ENCODE measurements at regions not wholly inside any gene's neighbourhood (a gene's known extent, or its start where the extent isn't known, plus 50 kb on each side); places are given as distances from the start of the nearest gene placed in this dataset.

GRCh38 chr4:125013891-125014290, 300.9 kb upstream of the FAT4 start:
- Histone ChIP-seq H3K36me3 (ENCODE audit: control insufficient read depth, insufficient read depth, low read length) (no peaks in the 10 kb centered on the region), H2AFZ (ENCODE audit: low read length) (no peak overlapping the region), H3K27me3 (ENCODE audit: control insufficient read depth, insufficient read depth, low read length) (no peaks in the 10 kb centered on the region), H3K9me3 (ENCODE audit: control insufficient read depth, insufficient read depth, low read depth, low read length) (no peaks in the 10 kb centered on the region), H3K4me2 (ENCODE audit: extremely low read depth, insufficient read depth, low read length) (no peak overlapping the region), H3K4me3 (replicated peaks in 1 of 4; ENCODE audit: control extremely low read depth in 1 of 4, insufficient read depth in 1 of 4, low read depth in 3 of 4, low read length in 4 of 4) (no peak overlapping the region), H3K9ac (ENCODE audit: insufficient read depth, low read length) (no peak overlapping the region), H3K79me2 (ENCODE audit: control insufficient read depth, insufficient read depth, low read length) (no peaks in the 10 kb centered on the region), H3K27ac (ENCODE audit: insufficient read depth, low read length) (no peak overlapping the region), H3K4me1 (ENCODE audit: control insufficient read depth, extremely low read depth, insufficient read depth, low read length) (no peaks in the 10 kb centered on the region), H4K20me1 (ENCODE audit: control insufficient read depth, extremely low read depth, insufficient read depth, low read length) (no peaks in the 10 kb centered on the region)
- DNase-seq (ENCODE audit: low read depth in 2 of 2) = peak in 1 of 2 donors; percentile 59
- TF ChIP-seq EZH2 (IDR thresholded peaks at IDR 0.05; ENCODE audit: low read length, missing control alignments) = no peak
- no peak for TF ChIP-seq CTCF (conservative IDR thresholded peaks at IDR 0.05 in 1 of 2, IDR thresholded peaks at IDR 0.05 in 1 of 2; ENCODE audit: low read depth in 1 of 2, low read length in 2 of 2)

- H3K4me1 ChIP-seq (ENCODE audit: control insufficient read depth, extremely low read depth, insufficient read depth, low read length) = no peaks in the 10 kb centered on the region
- TF ChIP-seq CTCF (conservative IDR thresholded peaks at IDR 0.05 in 1 of 2, IDR thresholded peaks at IDR 0.05 in 1 of 2; ENCODE audit: low read depth in 1 of 2, low read length in 2 of 2) (no peak), EZH2 (IDR thresholded peaks at IDR 0.05; ENCODE audit: low read length, missing control alignments) (no peak)
- no peak overlapping the region for H2AFZ ChIP-seq (ENCODE audit: low read length)
- no peaks in the 10 kb centered on the region for H3K9me3 ChIP-seq (ENCODE audit: control insufficient read depth, insufficient read depth, low read depth, low read length)
- H3K4me3 ChIP-seq (replicated peaks in 1 of 4; ENCODE audit: control extremely low read depth in 1 of 4, insufficient read depth in 1 of 4, low read depth in 3 of 4, low read length in 4 of 4) = no peak overlapping the region
- H3K79me2 ChIP-seq (ENCODE audit: control insufficient read depth, insufficient read depth, low read length) = no peaks in the 10 kb centered on the region
- no peaks in the 10 kb centered on the region for H3K27me3 ChIP-seq (ENCODE audit: control insufficient read depth, insufficient read depth, low read length)
- no peak overlapping the region for H3K4me2 ChIP-seq (ENCODE audit: extremely low read depth, insufficient read depth, low read length)
- H4K20me1 ChIP-seq (ENCODE audit: control insufficient read depth, extremely low read depth, insufficient read depth, low read length) = no peaks in the 10 kb centered on the region
- no peaks in the 10 kb centered on the region for H3K36me3 ChIP-seq (ENCODE audit: control insufficient read depth, insufficient read depth, low read length)
- DNase-seq (ENCODE audit: low read depth in 2 of 2) = peak in 1 of 2 donors; percentile 11
- H3K27ac ChIP-seq (ENCODE audit: insufficient read depth, low read length) = no peak overlapping the region
- no peak overlapping the region for H3K9ac ChIP-seq (ENCODE audit: insufficient read depth, low read length)
Observed at GRCh38 chr4:125011646-125012045, 299.1 kb upstream of the ANKRD50 start.

- Histone ChIP-seq H3K27ac (ENCODE audit: insufficient read depth, low read length) (no peak overlapping the region), H3K36me3 (ENCODE audit: control insufficient read depth, insufficient read depth, low read length) (no peaks in the 10 kb centered on the region), H3K9me3 (ENCODE audit: control insufficient read depth, insufficient read depth, low read depth, low read length) (no peaks in the 10 kb centered on the region), H2AFZ (ENCODE audit: low read length) (no peak overlapping the region), H3K4me1 (ENCODE audit: control insufficient read depth, extremely low read depth, insufficient read depth, low read length) (no peaks in the 10 kb centered on the region), H3K79me2 (ENCODE audit: control insufficient read depth, insufficient read depth, low read length) (no peaks in the 10 kb centered on the region), H4K20me1 (ENCODE audit: control insufficient read depth, extremely low read depth, insufficient read depth, low read length) (no peaks in the 10 kb centered on the region), H3K27me3 (ENCODE audit: control insufficient read depth, insufficient read depth, low read length) (no peaks in the 10 kb centered on the region), H3K9ac (ENCODE audit: insufficient read depth, low read length) (no peak overlapping the region), H3K4me2 (ENCODE audit: extremely low read depth, insufficient read depth, low read length) (no peak overlapping the region), H3K4me3 (replicated peaks in 1 of 4; ENCODE audit: control extremely low read depth in 1 of 4, insufficient read depth in 1 of 4, low read depth in 3 of 4, low read length in 4 of 4) (no peak overlapping the region)
- peak in 1 of 2 donors; percentile 3 for DNase-seq (ENCODE audit: low read depth in 2 of 2)
- no peak for TF ChIP-seq EZH2 (IDR thresholded peaks at IDR 0.05; ENCODE audit: low read length, missing control alignments)
- TF ChIP-seq CTCF (conservative IDR thresholded peaks at IDR 0.05 in 1 of 2, IDR thresholded peaks at IDR 0.05 in 1 of 2; ENCODE audit: low read depth in 1 of 2, low read length in 2 of 2) = no peak
Observed at GRCh38 chr4:125010796-125011503, 298.4 kb upstream of the ANKRD50 start.

Measured in fibroblast of lung (primary cell).